GM06990 (cell line): ENCODE measurements at regions not wholly inside any gene's neighbourhood (a gene's known extent, or its start where the extent isn't known, plus 50 kb on each side); places are given as distances from the start of the nearest gene placed in this dataset.

Experiments
- DNase-seq: peaks from one replicate; pipeline ENCODE4 v3.0.0-alpha.2; 2011; ENCODE audit not compliant: insufficient read length; ENCODE audit errors: extremely low read depth
- H3K27me3 ChIP-seq: replicated peaks from 2 replicates; pipeline ENCODE4 v1.6.0; 2011; ENCODE audit warnings: low read length; ENCODE audit not compliant: control insufficient read depth, insufficient read depth
- H3K36me3 ChIP-seq: 2 replicates; pipeline ENCODE4 v1.5.1; 2011; ENCODE audit warnings: low read length; ENCODE audit not compliant: control insufficient read depth, insufficient read depth
- H3K4me3 ChIP-seq: replicated peaks from 2 replicates; pipeline ENCODE4 v1.5.1; 2011; ENCODE audit warnings: low read depth, mild to moderate bottlenecking, control low read depth, low read length
- TF ChIP-seq, protein P1 (sequence below): IDR thresholded peaks from 2 replicates; pipeline ENCODE4 v1.5.1; 2011; ENCODE audit warnings: low read length, control low read depth, mild to moderate bottlenecking, inconsistent platforms; ENCODE audit not compliant: insufficient read depth, poor library complexity, severe bottlenecking

DNA sequence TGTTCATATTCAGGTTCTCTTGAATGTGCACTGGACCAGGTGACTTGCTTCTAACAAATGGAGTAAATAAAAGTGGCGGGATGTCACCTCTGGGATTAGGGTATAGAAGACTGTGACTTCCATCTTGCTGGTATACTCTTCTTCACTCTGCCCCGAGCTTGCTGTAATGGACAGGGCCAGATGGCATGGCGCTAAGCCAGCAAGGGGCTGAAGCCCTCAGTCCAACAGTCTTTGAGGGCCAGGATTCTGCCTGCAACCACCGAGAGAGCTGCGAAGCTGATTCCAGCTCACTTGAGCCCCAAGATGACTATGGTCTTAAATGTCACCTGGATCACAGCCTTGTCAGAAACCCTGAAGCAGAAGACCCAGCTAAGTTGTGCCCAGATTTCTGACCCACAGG is 600.0 kb downstream of the FGF9 start:
- TF ChIP-seq, protein P1, sequence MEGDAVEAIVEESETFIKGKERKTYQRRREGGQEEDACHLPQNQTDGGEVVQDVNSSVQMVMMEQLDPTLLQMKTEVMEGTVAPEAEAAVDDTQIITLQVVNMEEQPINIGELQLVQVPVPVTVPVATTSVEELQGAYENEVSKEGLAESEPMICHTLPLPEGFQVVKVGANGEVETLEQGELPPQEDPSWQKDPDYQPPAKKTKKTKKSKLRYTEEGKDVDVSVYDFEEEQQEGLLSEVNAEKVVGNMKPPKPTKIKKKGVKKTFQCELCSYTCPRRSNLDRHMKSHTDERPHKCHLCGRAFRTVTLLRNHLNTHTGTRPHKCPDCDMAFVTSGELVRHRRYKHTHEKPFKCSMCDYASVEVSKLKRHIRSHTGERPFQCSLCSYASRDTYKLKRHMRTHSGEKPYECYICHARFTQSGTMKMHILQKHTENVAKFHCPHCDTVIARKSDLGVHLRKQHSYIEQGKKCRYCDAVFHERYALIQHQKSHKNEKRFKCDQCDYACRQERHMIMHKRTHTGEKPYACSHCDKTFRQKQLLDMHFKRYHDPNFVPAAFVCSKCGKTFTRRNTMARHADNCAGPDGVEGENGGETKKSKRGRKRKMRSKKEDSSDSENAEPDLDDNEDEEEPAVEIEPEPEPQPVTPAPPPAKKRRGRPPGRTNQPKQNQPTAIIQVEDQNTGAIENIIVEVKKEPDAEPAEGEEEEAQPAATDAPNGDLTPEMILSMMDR, result no peak
- no peak for DNase-seq
- H3K27me3 ChIP-seq, result no peaks in the 10 kb centered on the region
- no peaks in the 10 kb centered on the region for H3K36me3 ChIP-seq
- no peak overlapping the region for H3K4me3 ChIP-seq

DNA sequence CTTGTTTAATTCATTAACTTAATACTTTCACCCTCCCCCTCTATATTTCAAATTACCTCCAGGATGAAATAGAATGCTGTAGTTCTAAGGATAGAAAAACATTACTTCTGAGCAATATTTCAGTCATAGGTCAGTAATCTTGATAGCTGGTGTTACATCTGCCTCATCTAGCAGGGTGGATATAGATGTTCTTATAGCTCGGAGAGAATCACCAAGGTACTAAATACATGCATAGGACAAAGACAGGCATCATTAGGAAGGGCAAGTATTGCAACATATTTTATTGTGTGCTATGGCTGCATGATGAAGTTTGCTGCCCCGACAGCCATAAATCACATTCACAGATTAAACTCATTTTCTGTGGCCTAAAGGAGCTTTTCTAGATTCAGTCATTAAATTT is 601.0 kb downstream of the FGF9 start:
- H3K4me3 ChIP-seq, result no peak overlapping the region
- H3K27me3 ChIP-seq, result no peaks in the 10 kb centered on the region
- DNase-seq, result no peak
- no peaks in the 10 kb centered on the region for H3K36me3 ChIP-seq
- TF ChIP-seq, protein P1, result no peak

DNA sequence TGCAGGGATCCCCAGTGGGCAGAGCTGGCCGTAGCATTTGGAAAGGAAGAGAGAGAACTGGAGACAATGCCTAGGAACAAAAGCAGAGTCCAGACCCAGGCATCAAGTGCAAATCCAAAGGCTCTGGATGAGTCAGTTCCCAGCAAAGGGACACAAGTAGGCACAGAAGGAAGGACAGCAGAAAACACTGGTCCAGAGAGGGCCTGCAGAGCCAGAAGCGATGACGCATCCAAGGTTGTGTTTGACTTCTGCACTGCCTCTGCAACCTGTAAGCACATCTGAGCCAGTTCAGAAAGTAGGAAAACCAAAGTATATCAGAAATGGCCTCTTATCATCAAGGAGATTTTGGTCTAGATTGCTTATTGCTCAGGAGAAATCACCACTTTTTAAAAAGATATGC is 604.5 kb downstream of the FGF9 start:
- no peaks in the 10 kb centered on the region for H3K36me3 ChIP-seq
- TF ChIP-seq, protein P1, result no peak
- H3K27me3 ChIP-seq, result no peaks in the 10 kb centered on the region
- no peak for DNase-seq
- H3K4me3 ChIP-seq, result no peak overlapping the region

DNA sequence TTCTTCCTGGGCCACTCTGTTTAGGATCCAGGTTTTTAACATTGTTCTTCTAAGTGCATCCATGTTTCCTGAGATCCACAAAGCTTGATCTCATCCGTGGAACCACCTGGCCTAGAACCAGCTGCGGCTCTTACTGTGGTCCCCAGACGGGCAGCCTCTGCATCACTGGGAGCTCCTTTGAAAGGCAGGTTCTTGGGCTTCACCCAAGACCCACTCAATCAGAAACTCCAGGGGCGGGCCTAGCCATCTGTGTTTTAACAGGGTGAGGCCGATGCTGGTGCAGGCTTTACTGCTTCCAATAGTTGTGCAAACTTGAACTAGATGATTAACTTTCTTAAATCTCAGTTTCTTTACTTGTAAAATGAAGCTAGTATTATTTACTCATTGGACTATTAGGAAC is 605.7 kb downstream of the FGF9 start:
- no peak for DNase-seq

DNA sequence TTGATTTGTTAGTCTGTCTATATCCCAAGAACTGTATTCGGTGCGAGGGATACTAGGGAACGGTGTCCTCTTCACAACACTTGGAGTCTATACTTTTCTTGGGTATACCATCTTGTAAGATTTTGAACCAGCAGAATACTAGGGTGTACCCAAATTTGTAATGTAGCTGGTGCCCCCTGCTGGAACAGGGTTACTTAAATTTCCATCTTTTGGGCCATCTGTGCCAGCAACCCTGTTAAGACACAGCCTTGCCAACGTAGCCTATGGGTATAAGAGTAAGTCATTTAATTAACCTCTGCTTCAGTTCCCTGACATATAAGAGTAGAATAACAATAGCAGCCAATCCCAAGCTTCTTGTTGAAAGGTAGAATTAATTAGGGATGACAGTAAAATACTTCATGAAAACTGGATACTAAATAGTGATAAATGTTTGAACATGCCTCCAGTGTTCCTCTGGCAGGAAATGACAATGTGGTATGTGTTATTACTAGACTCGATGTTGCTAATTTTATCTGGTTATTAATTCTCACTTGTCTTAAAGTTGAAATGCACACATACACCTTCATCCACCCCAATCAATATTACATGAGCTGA is 607.6 kb downstream of the FGF9 start:
- TF ChIP-seq, protein P1, result peak; percentile 65
- peak; percentile 32 for DNase-seq
- Histone ChIP-seq H3K27me3 (no peaks in the 10 kb centered on the region), H3K36me3 (no peaks in the 10 kb centered on the region), H3K4me3 (no peak overlapping the region)

More for the DNA sequence above, 605.7 kb downstream of the FGF9 start:
- Histone ChIP-seq H3K36me3 (no peaks in the 10 kb centered on the region), H3K27me3 (no peaks in the 10 kb centered on the region), H3K4me3 (no peak overlapping the region)
- TF ChIP-seq, protein P1, result no peak

DNA sequence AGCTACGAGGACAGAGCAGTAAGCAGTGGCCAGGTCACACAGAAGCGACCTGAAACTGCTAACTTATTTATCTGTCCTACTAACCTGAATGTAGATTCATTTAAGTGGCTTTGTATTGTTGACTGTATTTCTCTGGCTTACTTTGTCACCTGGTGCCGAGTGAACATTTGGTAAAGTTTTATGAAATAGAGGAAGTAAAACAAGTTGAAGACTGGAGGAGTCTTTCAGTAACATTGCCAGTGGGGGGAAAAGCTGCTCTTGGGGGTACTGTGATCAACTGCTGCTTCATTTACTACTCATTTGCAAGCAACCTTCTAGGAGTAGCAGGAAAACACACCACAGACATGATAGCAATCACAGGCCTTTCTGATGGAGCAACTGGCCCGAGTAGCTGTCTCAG is 615.0 kb downstream of the FGF9 start:
- no peaks in the 10 kb centered on the region for H3K27me3 ChIP-seq
- DNase-seq, result no peak
- TF ChIP-seq, protein P1, result no peak
- no peak overlapping the region for H3K4me3 ChIP-seq
- no peaks in the 10 kb centered on the region for H3K36me3 ChIP-seq
